GM12891 (cell line): ENCODE measurements at regions not wholly inside any gene's neighbourhood (a gene's known extent, or its start where the extent isn't known, plus 50 kb on each side); places are given as distances from the start of the nearest gene placed in this dataset.

Source experiments
- PAX5 ChIP-seq: IDR thresholded peaks from 2 replicates; pipeline ENCODE4 v1.6.1; 2011; ENCODE audit warnings: low read length, moderate library complexity, mild to moderate bottlenecking; ENCODE audit not compliant: insufficient read depth, severe bottlenecking
- POLR2A ChIP-seq: IDR thresholded peaks from 2 replicates; pipeline ENCODE4 v1.6.1; 2011; ENCODE audit warnings: low read depth, low read length, control low read depth
- POLR2AphosphoS5 ChIP-seq: IDR thresholded peaks from 2 replicates; pipeline ENCODE4 v1.6.1; 2011; ENCODE audit warnings: low read depth, low read length, control low read depth
- POU2F2 ChIP-seq: IDR thresholded peaks from 2 replicates; pipeline ENCODE4 v1.6.1; 2011; ENCODE audit warnings: low read depth, mild to moderate bottlenecking, control low read depth, low read length, moderate library complexity
- SPI1 ChIP-seq: IDR thresholded peaks from 2 replicates; pipeline ENCODE4 v1.6.1; 2011; ENCODE audit warnings: low read depth, low read length, control low read depth
- TAF1 ChIP-seq: IDR thresholded peaks from 2 replicates; pipeline ENCODE4 v1.6.1; 2011; ENCODE audit warnings: low read depth, low read length, control low read depth

DNA sequence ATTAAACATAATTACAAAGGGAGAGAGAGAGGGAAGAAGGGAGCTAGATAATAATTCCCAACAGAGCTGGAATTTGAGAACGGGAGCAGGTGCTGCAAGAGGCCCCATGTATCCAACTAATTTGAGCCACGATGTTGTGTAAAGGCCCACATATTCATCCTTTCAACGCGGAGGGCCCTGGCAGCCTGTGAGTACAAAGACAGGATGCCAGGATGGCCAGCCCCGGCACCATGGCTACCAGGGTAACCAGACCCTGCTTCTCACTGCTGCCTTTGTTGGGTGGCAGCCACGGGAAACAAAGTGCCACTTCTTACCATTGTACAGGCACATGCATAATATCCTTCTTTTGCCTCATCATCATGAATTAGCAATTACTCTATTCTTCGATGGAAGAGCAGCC lies 492.0 kb upstream of the NRSN1 start:
- TF ChIP-seq POU2F2 (no peak), POLR2A (no peak), POLR2AphosphoS5 (no peak), TAF1 (no peak), SPI1 (no peak), PAX5 (no peak)
